ENCODE measurements at regions not wholly inside any gene's neighbourhood (a gene's known extent, or its start where the extent isn't known, plus 50 kb on each side); places are given as distances from the start of the nearest gene placed in this dataset.

- TF ChIP-seq, protein P1, sequence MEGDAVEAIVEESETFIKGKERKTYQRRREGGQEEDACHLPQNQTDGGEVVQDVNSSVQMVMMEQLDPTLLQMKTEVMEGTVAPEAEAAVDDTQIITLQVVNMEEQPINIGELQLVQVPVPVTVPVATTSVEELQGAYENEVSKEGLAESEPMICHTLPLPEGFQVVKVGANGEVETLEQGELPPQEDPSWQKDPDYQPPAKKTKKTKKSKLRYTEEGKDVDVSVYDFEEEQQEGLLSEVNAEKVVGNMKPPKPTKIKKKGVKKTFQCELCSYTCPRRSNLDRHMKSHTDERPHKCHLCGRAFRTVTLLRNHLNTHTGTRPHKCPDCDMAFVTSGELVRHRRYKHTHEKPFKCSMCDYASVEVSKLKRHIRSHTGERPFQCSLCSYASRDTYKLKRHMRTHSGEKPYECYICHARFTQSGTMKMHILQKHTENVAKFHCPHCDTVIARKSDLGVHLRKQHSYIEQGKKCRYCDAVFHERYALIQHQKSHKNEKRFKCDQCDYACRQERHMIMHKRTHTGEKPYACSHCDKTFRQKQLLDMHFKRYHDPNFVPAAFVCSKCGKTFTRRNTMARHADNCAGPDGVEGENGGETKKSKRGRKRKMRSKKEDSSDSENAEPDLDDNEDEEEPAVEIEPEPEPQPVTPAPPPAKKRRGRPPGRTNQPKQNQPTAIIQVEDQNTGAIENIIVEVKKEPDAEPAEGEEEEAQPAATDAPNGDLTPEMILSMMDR (IDR thresholded peaks at IDR 0.05; ENCODE audit: insufficient read depth, low read length, missing control alignments): no peak
- no peak overlapping the region for H3K4me3 ChIP-seq (ENCODE audit: low read depth, low read length)
- POLR2A ChIA-PET: no interaction called here
- DNase-seq (ENCODE audit: low read depth, low spot score): no peak
- CTCF ChIA-PET: interaction anchor here (1.6 kb wide), 1 partner anchor 35 kb away, joined by 4 read pairs; no protein-coding TSS in a partner anchor
Measured at GRCh38 chr10:91335147-91335546, 75.0 kb upstream of the HECTD2 start.

DNA sequence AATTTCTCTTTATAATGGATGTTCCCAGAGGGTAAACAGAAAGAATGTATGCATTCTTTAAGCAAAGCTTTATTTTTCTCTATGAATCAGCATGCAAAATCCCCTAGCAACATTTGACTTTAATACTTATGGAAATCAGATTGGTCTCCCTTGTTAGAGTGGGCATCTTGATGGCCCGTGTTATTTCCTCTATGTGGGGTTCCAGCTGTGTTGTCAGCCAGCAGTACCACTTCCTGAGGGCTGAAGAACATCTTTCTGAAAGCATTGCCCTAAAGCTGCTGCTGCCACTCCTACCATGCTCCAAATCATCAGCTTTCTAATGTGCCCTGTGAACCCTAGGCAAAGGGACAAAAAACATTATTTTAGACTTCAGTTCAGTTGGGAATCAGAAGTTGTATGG lies 70.4 kb upstream of the HECTD2 start:
- TF ChIP-seq, protein P1 (IDR thresholded peaks at IDR 0.05; ENCODE audit: insufficient read depth, low read length, missing control alignments): no peak
- POLR2A ChIA-PET: interaction anchor here (2.2 kb wide), 1 partner anchor 10 kb away, joined by 8 read pairs; no protein-coding TSS in a partner anchor
- CTCF ChIA-PET: no interaction called here

DNA sequence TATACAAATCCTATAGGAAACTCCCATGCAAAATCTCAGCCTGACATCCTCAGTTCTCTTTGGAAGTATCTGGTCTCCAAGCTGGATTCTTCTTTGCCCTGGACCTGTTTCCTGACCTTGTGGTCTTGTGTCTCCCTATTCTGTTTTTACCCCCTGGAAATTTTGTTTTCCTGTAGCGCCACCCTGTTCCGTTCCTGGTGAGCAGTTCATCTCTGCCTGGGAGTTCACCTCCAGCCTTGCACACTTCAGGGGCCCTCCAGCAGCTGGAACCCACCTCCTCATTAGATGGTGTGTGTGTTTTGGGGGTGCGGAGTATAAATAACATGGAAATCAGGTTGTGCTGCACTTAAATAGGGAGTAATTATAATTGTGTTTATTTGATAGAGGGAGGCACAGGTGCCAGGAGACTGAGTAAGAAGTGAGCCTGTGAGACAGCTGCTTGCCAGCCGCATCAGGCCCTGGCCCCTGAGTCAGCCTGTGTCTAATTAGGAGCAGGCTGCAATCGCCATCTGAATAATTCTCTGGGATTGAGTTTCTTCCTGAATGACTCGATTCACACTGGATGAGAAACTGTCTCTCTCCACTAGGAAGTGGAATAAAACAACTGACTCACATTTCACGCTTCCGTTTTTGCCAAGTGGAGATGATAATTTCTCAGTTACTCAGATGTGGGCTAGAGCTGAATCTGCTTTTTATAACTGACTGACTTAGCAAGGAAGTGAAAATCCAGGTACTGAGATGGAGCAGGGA lies 69.4 kb upstream of the HECTD2 start:
- CTCF ChIA-PET: interaction anchor here (0.6 to 1.8 kb wide), 8 partner anchors 8 to 206 kb away, joined by 3 to 13 read pairs (median 4); no protein-coding TSS in a partner anchor
- POLR2A ChIA-PET: interaction anchor here (0.6 to 2.2 kb wide), 2 partner anchors 9 to 420 kb away, joined by 3 to 8 read pairs; partner anchors contain the start of gene ANKRD1
- TF ChIP-seq, protein P1 (IDR thresholded peaks at IDR 0.05; ENCODE audit: insufficient read depth, low read length, missing control alignments): no peak
- peak; percentile 84 for DNase-seq (ENCODE audit: low read depth, low spot score)
- no peak overlapping the region for H3K4me3 ChIP-seq (ENCODE audit: low read depth, low read length)

More for the DNA sequence above, 70.4 kb upstream of the HECTD2 start:
- no peak overlapping the region for H3K4me3 ChIP-seq (ENCODE audit: low read depth, low read length)
- DNase-seq (ENCODE audit: low read depth, low spot score): no peak

DNA sequence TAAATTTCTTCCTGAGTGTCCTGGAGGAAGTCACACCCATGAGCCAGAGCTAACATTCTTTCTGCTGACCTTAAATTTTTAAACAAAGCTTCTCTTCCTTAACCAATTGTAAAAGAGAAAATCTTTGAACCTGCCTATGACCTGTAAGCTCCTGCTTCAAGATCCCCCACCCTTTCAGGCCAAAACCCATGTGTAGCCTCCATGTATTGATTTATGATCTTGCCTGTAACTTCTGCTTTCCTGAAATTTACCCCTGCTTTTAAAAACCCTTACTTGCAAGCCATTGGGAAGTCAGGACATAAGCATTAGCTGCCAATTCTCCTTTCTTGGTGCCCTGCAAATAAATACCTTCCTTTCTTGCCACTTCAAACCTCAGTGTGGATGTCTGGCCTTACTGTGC lies 68.5 kb upstream of the HECTD2 start:
- DNase-seq (ENCODE audit: low read depth, low spot score): no peak

DNA sequence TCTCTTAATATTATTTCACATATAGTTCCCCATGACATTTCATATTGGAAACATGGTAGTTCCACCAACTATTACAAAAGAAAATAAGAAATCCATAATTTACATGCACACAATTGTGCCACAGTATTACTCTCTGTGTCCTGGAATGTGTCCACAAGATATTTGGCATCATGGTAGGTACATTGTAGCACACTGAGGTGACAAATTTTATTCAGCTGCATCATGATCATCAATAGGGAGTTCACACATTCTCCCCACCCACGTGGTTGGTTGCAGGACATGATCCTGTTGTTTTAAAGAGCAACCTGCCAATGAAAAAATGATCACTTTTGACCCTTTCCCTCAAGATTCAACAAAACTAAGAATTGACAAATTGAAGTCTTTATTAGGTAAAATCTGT lies 67.1 kb upstream of the HECTD2 start:
- TF ChIP-seq, protein P1 (IDR thresholded peaks at IDR 0.05; ENCODE audit: insufficient read depth, low read length, missing control alignments): no peak
- CTCF ChIA-PET: interaction anchor here (2.4 kb wide), 1 partner anchor 44 kb away, joined by 8 read pairs; no protein-coding TSS in a partner anchor
- POLR2A ChIA-PET: no interaction called here
- H3K4me3 ChIP-seq (ENCODE audit: low read depth, low read length): no peak overlapping the region
- DNase-seq (ENCODE audit: low read depth, low spot score): no peak

More for the DNA sequence above, 68.5 kb upstream of the HECTD2 start:
- no peak overlapping the region for H3K4me3 ChIP-seq (ENCODE audit: low read depth, low read length)
- TF ChIP-seq, protein P1 (IDR thresholded peaks at IDR 0.05; ENCODE audit: insufficient read depth, low read length, missing control alignments): no peak
- ChIA-PET POLR2A (interaction anchor here (2.2 kb wide), 1 partner anchor 8 kb away, joined by 8 read pairs; no protein-coding TSS in a partner anchor), CTCF (interaction anchor here (0.8 to 1.8 kb wide), 6 partner anchors 8 to 49 kb away, joined by 3 to 13 read pairs (median 4); no protein-coding TSS in a partner anchor)

GRCh38 chr10:91344117-91344856 lies 65.9 kb upstream of the HECTD2 start:
- TF ChIP-seq, protein P1 (IDR thresholded peaks at IDR 0.05; ENCODE audit: insufficient read depth, low read length, missing control alignments): no peak
- H3K4me3 ChIP-seq (ENCODE audit: low read depth, low read length): no peak overlapping the region
- CTCF ChIA-PET: interaction anchor here (2.4 kb wide), 1 partner anchor 45 kb away, joined by 8 read pairs; no protein-coding TSS in a partner anchor
- POLR2A ChIA-PET: no interaction called here
- no peak for DNase-seq (ENCODE audit: low read depth, low spot score)

Data from AG04449 (cell line).